AG08396 (cell line): ENCODE measurements at regions not wholly inside any gene's neighbourhood (a gene's known extent, or its start where the extent isn't known, plus 50 kb on each side); places are given as distances from the start of the nearest gene placed in this dataset.
"Not testable (repeated sequence)": the region's sequence is repeated elsewhere in the genome, so short reads cannot be mapped to it uniquely, and the experiment has no call there.

Source experiments
- DNase-seq: peaks from one replicate; pipeline ENCODE4 v3.0.0; 2012; ENCODE audit warnings: low spot score, mixed read lengths

GRCh38 chr2:59254279-59254678, 1013.2 kb upstream of the FANCL start:
- DNase-seq, result no peak

DNA sequence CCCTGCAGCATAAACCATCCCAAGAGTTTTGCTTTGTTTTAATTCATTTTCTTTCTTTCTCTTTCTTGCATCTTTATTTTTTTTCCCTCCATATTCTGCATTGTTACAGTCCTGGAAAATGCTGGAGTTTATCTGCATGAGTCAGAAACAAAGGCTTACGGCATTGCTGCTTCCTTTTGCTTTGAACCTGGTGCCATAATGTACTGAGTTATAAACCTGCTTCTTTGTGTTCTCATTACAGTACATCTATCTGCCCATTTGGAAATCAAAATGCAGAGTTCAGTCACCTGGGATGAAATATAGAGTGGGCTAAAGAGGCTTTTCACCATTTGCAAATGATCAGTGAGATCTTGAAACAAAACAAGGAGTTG, 1009.2 kb upstream of the FANCL start:
- DNase-seq, result no peak

- DNase-seq, result no peak
Observed at GRCh38 chr2:59249441-59250306, 1008.5 kb upstream of the FANCL start.

- DNase-seq, result no peak
Observed at GRCh38 chr2:59239146-59239545, 998.0 kb upstream of the FANCL start.

DNA sequence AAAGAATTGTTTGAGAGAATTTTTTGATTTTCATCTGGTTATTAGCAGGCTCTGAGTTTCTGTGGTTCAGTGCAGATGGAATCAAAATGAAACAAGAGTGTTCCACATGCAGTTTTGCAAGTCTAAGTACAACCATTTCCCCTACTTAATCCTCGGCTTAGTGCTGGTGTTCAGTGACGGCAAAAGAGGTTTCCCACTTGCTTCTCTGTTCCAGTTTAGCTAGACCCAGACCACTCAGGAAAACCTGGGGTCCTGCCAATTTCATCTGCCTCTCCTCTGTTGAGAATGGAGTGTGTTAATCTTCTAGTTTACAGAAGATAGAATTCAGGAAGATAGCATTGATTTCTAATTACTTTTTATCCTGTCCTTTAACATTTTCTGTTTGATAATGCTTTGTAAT, 996.2 kb upstream of the FANCL start:
- DNase-seq, result no peak

DNA sequence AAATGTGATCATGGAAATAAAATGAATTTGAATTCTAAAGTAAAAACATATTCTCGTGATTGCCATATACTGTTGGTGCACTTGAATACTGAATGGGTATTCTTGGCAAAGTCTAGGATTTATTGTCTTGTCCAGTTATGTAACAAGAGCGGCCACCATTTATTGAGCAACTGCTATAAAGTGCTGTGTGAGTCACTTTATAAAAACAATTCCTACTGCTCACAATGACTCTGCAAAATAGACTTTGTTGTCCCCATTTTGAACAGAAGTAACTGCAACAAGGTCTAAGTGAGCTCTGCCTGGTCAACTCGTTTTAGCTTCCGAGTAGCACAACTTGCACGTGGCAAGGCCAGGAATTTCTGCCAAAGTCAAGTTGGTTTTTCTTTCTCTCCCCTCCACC, 995.6 kb upstream of the FANCL start:
- no peak for DNase-seq

DNA sequence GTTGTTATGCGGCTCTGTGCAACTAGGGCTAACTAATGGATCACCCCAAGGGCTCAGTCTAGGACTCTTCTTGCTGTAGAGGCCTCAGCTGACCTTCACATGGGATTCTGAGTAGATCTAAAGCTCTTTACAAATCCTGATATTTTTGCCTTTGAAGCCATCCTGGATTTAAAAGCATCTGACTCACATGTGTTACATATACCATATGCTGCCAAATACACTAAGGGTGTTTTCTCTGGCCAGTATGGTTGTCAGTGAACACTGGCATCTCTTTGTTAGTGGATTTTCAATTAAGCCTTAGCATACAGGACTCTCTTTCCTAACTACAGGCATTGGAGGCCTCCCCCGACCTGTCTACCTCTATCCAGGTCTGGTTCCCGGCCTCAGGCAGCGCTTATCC, 992.8 kb upstream of the FANCL start:
- no peak for DNase-seq

- no peak for DNase-seq
Observed at GRCh38 chr2:59233448-59233847, 992.3 kb upstream of the FANCL start.

- no peak for DNase-seq
Observed at GRCh38 chr2:59232394-59233165, 991.5 kb upstream of the FANCL start.

DNA sequence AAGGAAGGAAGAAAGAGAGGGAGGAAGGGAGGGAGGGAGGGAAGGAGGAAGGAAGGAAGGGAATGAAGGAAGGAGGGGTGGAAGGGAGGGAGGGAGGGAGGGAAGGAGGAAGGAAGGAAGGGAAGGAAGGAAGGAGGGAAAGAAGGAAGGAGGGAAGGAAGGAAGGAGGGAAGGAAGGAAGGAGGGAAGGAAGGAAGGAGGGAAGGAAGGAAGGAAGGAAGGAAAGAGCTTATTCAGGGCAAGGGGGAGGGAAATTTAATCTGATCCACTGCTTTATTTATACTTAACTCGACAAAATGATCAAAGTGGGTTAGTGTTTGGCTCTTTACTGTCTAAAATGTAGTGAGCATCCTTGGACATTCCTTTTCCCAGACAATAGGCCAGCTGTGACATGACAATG, 985.2 kb upstream of the FANCL start:
- DNase-seq, result not testable (repeated sequence)

- DNase-seq, result no peak
Observed at GRCh38 chr2:59223742-59224141, 982.6 kb upstream of the FANCL start.

DNA sequence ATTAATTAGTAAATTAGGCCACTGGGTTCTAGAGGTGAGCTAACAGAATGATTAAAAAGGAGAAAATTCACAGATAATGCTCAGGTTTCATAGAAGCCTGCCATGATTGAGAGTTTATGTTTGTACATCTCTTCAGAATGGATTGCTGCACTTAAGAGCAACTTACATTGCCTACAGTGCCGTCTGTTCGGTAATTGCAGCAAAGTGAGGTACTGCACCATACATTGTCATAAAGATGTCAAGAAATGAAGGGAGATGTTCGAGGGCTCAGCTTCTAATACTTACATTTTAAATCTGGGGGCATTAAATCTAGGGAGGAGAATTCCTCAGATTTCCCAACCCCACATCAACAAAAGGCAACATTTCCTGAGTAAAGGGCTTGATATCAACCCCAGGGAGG, 976.2 kb upstream of the FANCL start:
- DNase-seq, result no peak

- DNase-seq, result no peak
Observed at GRCh38 chr2:59206361-59206760, 965.2 kb upstream of the FANCL start.

DNA sequence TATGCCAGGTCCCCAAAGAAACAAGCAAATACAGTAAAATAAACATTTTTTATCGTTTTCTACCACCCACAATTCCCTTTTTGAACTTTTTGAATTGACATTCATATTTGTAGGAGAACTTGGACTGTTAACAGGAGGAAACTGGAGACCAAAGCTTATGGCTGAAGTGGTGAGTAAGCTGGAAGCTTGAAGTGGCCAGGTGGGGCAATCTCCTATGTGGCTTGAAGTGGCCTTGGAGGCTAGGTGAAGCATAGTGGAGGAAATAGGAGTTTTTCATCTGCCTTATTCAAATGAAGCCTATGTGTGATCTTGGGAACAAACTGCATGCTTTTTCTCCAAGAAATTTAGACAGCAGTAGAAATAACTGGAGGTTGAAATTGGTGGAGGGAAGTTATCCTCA, 962.9 kb upstream of the FANCL start:
- DNase-seq, result no peak

- DNase-seq, result no peak
Observed at GRCh38 chr2:59196491-59196890, 955.4 kb upstream of the FANCL start.

- no peak for DNase-seq
Observed at GRCh38 chr2:59195851-59196250, 954.7 kb upstream of the FANCL start.

- no peak for DNase-seq
Observed at GRCh38 chr2:59191781-59192180, 950.7 kb upstream of the FANCL start.

DNA sequence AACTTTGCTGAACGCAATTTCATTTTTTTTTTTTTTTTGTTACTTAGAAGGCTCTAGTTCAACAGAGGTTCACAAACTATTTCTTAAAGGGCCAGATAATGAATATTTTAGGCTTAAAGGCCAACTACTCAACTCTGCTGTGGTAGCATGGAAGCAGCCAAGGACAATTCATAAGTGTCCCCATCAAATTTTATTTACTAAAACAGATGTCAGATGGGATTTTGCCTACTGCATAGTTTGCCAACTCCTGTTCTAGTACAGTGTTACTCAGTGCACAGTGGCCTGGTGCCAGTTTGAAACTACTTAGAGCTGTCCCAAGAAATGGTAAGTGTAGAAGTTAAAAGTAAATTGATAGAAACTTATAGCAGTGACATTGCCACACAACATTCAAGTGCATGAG, 949.4 kb upstream of the FANCL start:
- DNase-seq, result no peak

- no peak for DNase-seq
Observed at GRCh38 chr2:59184276-59185020, 943.3 kb upstream of the FANCL start.

- no peak for DNase-seq
Observed at GRCh38 chr2:59183070-59183469, 941.9 kb upstream of the FANCL start.

DNA sequence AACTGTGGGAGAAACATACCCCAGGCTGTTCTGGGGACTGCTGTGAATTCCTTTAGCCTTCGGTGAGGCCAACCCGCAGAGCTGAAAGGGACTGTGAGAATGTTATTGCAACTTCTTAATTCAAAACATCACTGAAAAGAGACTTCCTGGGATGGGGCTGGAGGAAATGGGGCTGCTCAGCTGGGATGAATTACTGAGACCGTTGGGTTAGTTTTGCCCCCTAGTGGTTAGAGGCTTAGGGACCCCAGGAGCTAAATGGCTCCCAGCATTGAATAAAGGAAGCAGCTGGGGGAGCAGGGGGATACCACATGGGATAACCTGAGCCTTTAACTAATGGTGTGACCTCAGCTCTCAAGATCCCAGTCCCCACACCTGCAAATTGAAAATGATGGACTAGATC, 941.1 kb upstream of the FANCL start:
- peak; percentile 4 for DNase-seq

DNA sequence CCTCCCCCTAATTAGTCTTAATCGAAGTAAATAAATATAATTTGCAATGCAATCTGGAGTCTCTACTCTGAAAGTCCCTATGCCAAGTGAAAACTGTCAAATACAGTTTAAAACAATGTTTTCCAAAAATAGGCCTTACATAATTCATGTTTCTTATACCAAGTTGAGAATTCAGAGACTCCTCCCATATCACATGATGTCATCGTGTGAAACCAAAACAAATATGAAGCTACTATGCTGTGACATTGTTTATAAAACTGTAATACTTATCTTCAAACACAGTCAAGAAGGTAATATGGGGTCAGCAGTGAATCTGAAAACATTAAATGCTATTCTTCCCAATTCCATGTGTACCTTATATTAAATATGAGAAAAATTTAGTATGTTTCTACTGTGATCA, 940.2 kb upstream of the FANCL start:
- DNase-seq, result no peak

DNA sequence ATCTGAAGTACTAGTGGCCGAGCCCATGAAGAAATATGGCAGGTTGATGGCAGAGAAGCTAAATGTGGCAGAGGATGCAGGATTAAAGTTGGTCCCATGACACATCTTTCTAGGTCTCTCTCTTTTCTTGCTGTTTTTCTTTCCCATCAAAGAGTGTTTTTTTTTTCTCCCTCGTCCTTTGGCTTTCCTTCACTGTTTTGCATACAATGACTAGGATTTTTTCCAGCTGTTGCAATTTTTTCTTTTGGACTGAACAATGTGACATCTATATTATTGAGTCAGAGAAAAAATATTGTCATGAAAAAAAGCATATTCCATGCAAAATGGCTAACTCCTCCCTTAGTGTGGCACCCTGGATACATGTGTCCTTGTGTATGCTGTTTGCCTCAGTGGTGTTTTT, 939.5 kb upstream of the FANCL start:
- no peak for DNase-seq
